Activated CD8-positive, alpha-beta memory T cell treated with anti-CD3 and anti-CD28 coated beads for 24 hours (primary cell): ENCODE measurements at regions not wholly inside any gene's neighbourhood (a gene's known extent, or its start where the extent isn't known, plus 50 kb on each side); places are given as distances from the start of the nearest gene placed in this dataset.
"Not testable (repeated sequence)": the region's sequence is repeated elsewhere in the genome, so short reads cannot be mapped to it uniquely, and the experiment has no call there.

ENCODE experiments used
- DNase-seq: peaks from one replicate; pipeline ENCODE4 v3.0.0-alpha.2; 2020

DNA sequence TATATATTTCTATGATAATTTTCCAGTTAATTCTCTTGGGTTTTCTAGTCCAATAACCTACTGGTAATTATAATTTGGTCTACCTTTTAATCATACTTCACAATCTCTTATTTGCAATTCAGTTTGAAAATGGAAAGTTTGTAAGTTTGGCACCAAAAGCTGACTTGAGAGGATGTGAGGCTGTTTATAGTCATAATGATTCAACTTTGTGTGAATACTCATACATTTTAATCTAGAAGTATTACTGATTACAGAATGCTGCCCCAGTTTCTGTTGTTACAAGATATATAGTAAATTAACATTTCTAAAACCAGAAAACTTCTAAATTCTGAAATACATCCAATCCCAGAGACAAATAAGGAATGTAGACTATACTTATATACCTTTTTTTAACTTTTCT, 158.2 kb downstream of the SLC38A4 start:
- no peak for DNase-seq

- no peak for DNase-seq
These were observed 161.0 kb downstream of the SLC38A4 start for GRCh38 chr12:46664761-46665287.

- DNase-seq: no peak
These were observed 162.5 kb downstream of the SLC38A4 start for GRCh38 chr12:46663318-46663717.

GRCh38 chr12:46661110-46661845, 164.5 kb downstream of the SLC38A4 start:
- DNase-seq: no peak

DNA sequence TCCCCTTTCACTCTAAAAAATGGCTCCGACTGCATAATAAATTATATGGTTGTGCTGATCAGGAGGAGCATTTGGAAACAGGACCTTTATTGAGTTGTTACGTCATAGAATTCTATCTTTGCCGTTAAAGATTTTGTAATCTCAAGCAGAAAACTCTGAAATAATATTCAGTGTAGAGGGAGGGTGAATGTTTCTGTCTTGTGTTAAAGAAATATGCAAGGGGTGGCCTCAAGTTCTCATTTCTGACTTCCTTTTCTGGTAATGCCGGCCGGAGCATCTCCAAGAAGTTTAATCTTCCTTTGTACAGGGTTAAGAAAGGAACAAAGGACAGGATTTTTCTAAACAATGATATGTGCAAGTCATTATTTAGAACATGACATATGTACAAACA, 165.1 kb downstream of the SLC38A4 start:
- DNase-seq: no peak

DNA sequence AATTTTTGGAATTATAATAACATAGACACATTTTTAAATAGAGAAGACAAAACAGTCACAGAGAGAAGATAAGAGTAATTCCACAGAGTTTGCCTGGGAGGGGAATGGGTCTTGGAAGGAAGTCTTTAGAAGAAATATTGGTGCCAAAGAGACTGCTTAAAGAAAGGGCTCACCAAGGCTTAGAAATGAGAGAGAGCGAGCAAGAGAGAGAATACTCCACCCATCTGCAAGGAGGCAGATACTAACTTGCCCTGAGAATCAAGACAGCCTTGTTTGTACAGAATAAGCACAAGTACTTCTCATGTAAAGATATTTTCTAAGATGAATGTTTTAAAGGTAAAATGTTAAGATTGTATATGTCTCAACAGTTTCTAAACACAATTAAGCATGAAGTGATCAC, 165.5 kb downstream of the SLC38A4 start:
- DNase-seq: no peak

DNA sequence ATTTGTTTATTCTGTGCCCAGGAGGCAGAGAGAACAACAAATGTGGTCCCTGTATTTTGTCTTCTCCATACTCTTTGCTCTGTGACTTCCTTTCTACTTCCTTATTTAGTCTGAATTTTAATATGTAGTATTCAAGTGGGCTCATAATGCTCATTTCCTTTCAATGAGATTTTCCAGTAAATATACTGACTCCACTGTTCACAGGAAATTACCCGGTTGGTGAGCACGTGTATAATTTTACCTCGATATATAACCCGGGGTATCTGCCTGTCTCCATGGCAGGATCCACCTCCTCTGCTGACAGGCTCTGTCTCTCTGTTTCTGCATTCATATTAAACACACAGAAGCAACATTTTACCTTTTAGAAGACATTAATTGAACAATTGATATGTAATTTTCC, 166.0 kb downstream of the SLC38A4 start:
- DNase-seq: no peak

DNA sequence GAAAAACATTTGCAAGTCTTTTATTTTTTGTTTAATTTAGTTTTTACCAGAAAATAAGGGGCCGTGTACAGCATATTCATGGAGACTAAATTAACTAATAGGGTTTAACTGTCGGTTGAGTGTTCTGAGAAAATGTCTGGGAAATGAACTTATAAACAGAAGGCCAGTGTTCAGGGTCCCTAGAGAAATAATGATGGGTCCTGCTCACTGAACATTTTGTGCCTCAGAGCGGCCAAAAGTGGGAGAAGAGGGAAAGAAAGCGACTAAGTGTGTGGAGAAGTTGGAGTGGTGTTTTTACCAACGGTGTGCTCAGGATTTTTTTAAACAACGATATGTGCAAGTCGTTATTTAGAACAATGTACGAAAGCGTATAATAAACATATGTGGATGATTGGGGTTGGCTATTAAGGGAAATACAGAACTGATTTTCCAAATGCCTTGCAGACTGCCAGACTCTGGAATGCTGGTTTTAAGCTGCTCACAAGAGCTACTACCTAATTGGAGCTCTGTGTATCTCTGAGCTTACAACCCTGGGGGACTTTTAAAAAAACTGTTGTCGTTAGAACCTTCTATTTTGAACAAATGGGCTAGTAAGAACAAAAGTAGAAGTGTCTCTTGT, 166.7 kb downstream of the SLC38A4 start:
- no peak for DNase-seq

DNA sequence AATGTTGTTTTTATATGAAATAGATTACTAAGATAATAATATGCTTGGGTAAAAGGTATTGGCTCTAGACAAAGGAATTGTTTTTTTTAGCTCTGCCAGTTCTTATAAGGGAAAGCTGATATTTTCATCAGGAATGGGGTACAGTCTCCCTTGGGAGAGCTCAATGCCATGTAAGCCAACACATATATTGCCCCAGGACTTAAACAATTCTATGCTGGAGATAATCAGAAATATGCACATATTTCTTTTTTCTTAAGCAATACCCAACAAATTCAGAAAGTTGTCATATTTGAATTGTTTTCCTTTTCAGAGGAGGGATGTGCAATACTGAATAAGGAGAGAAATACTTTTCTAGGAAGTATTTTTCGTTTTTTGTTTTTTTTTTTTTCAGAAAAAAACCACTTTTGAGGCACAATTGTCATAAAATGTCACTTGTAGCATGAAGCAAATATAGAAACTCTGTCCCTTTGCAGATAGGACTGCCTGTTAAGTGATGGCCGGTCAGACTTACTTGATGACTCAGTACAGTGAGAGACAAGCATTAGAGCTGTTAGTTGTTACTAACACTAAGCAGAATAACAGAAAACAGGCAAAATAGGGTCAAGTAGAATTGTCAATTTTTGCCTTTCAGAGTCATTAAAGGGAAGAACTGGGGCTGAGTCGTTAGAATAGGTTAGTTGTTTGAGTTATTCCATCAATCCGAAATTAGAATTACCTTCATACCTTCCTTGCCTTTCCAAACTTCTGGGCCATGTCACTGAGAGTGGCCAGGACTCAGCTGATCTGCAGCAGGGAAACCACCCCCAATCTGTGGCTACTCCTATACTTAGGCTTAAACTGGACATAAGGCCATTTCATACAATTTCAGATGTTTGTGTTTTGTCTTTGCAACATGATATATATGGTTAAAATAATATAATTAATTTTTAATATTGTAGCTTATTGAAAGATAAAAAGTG, 168.1 kb downstream of the SLC38A4 start:
- no peak for DNase-seq

DNA sequence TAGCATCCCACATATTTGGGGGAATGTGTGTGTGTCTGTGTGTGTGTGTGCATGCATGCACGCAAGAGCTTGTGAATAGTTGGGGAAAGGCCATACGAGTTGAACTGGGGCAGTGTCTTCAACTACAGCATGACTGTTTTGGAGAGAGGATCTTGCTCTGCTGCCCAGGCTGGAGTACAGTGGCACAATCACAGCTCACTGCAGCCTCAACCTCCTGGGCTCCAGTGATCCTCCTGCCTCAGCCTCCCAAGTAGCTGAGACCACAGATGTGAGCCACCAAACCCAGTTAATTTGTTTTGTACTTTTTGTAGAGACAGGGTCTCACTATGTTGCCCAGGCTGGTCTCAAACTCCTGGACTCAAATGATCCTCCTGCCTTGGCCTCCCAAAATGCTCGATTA, 169.8 kb downstream of the SLC38A4 start:
- not testable (repeated sequence) for DNase-seq

DNA sequence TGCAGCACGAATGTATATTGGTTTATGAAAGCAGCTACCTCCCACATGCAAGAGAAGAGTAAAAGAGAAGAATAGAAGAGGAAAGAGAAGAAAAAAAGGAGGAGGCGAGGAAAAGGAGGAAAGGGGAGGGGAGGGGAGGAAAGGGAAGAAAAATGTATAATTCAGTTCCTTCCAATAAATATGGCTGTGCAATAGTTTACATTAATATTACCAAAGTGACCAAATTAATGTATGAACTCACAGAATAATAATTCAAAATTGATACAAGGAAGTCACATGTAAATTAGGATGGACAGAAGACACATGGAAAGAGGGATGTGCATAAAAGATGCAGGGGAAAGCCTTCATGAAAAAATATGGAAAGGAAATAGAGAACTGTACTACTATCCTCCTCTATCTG, 172.5 kb downstream of the SLC38A4 start:
- DNase-seq: no peak

DNA sequence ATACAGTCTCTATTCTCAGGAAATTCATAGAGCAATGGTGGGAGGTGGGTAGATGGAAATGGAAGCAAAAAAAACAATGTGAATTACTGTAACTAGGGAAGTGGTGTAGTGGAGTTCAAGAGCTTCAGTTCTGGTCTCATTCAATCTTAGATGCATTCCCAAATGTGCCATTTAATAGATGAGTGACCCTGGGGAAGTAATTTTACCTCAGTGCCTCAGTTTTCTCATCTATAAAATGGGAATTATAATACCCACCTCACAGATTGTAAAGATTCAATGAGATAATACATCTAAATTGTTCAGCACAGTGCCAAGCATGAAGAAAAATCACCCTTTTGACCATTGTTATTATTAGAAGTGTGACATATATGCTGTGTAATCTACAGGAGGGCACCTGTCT, 173.1 kb downstream of the SLC38A4 start:
- no peak for DNase-seq

DNA sequence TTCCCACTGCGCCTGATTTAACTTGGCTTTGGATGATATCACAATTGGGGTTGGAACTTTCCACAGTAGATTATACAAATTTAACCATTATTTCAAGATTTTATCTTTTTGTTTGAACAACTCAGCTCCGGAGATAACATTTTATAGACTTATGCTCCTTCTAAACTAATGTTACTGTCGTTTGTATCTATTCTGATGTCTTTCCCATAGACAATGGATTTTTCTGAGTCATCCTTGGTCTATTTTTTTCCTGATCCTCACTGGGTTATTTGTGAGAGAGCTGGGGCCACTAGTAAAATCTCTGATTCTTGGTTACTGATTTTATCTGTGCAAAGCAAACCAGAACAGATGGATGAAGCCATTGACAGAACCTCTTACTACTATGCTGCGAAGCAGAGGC, 175.1 kb downstream of the SLC38A4 start:
- no peak for DNase-seq

DNA sequence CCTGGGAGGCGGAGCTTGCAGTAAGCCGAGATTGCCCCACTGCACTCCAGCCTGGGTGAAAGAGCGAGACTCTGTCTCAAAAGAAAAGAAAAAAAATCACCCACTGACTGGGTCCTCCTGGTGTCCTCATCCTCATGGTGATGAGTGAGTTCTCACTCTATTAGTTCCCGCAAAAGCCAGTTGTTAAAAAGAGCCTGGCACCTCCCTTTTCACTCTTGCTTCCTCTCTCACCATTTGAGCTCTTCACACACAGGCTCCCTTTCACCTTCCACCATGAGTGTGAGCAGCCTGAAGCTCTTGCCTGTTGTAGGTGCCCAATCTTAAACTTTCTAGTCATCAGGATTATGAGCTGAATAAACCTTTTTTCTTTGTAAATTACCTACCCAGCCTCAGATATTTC, 176.4 kb downstream of the SLC38A4 start:
- no peak for DNase-seq

DNA sequence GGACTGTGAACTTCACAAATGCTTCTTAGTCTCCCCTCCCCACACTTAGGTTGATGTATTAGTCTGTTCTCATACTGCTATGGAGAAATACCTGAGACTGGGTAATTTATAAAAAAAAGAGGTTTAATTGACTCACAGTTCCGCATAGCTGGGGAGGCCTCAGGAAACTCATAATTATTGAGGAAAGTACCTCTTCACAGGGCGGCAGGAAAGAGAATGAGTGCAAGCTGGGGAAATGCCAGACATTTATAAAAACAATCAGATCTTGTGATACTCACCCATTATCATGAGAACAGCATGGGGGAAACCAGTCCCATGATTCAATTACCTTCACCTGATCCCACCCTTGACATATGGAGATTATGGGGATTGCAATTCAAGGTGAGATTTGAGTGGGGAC, 178.8 kb downstream of the SLC38A4 start:
- no peak for DNase-seq

DNA sequence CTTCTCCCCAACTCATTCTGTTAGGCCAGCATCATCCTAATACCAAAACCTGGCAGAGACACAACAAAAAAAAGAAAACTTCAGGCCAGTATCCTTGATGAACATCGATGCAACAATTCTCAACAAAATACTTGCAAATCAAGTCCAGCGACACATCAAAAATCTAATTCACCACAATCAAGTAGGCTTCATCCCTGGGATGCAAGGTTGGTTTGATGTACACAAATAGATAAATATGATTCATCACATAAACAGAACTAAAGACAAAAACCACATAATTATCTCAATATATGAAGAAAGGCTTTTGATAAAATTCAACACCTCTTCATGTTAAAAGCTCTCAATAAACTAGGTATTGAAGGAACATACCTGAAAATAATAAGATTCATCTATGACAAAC, 184.1 kb downstream of the SLC38A4 start:
- DNase-seq: not testable (repeated sequence)

DNA sequence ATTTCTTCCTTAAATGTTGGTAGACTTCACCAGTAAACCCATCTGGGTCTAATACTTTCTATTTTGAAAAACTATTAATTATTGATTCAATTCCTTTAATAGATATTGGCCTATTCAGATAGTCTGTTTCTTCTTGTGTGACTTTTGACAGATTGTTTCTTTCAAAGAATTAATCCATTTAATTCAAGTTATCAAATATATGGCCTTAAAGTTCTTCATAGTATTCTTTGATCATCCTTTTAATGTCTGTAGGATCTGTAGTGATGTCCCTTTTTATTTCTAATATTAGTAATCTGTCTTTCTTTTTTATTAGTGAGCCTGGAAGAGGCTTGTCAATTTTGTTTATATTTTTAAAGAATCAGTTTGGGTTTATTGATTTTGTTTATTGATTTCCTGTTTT, 190.0 kb downstream of the SLC38A4 start:
- no peak for DNase-seq

GRCh38 chr12:46629331-46630229, 196.2 kb downstream of the SLC38A4 start:
- no peak for DNase-seq

GRCh38 chr12:46628176-46628575, 197.6 kb downstream of the SLC38A4 start:
- DNase-seq: no peak

GRCh38 chr12:46627686-46628085, 198.1 kb downstream of the SLC38A4 start:
- DNase-seq: no peak

DNA sequence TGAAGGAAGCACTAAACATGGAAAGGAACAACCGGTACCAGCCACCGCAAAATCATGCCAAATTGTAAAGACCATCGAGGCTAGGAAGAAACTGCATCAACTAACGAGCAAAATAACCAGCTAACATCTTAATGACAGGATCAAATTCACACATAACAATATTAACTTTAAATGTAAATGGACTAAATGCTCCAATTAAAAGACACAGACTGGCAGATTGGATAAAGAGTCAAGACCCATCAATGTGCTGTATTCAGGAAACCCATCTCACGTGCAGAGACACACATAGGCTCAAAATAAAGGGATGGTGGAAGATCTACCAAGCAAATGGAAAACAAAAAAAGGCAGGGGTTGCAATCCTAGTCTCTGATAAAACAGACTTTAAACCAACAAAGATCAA, 206.3 kb downstream of the SLC38A4 start:
- not testable (repeated sequence) for DNase-seq

DNA sequence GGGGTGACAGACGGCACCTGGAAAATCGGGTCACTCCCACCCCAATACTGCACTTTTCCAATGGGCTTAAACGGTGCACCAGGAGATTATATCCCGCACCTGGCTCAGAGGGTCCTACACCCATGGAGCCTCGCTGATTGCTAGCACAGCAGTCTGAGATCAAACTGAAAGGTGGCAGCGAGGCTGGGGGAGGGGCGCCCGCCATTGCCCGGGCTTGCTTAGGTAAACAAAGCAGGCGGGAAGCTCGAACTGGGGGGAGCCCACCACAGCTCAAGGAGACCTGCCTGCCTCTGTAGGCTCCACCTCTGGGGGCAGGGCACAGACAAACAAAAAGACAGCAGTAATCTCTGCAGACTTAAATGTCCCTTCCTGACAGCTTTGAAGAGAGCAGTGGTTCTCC, 208.1 kb downstream of the SLC38A4 start:
- DNase-seq: not testable (repeated sequence)
